Neural crest cell (in vitro differentiated cells): ENCODE measurements at regions not wholly inside any gene's neighbourhood (a gene's known extent, or its start where the extent isn't known, plus 50 kb on each side); places are given as distances from the start of the nearest gene placed in this dataset.

Source experiments
- DNase-seq: peaks from one replicate; pipeline ENCODE4 v3.0.0; 2021; ENCODE audit warnings: low read depth, mixed read lengths, low spot score
- H3K27ac Mint-ChIP-seq: one replicate; pipeline ENCODE4 v1.8.0; 2021; ENCODE audit warnings: mild to moderate bottlenecking, mixed read lengths; ENCODE audit not compliant: unreplicated experiment
- H3K27me3 Mint-ChIP-seq: 2 replicates; pipeline ENCODE4 v1.8.0; 2021; ENCODE audit warnings: low read depth, mild to moderate bottlenecking, mixed read lengths
- H3K36me3 Mint-ChIP-seq: 2 replicates; pipeline ENCODE4 v1.8.0; 2021; ENCODE audit warnings: low read depth, mild to moderate bottlenecking, mixed read lengths
- H3K4me1 Mint-ChIP-seq: 2 replicates; pipeline ENCODE4 v1.8.0; 2021; ENCODE audit warnings: mixed read lengths
- H3K4me3 Mint-ChIP-seq: one replicate; pipeline ENCODE4 v1.8.0; 2021; ENCODE audit warnings: mild to moderate bottlenecking, mixed read lengths
- H3K9me3 Mint-ChIP-seq: 2 replicates; pipeline ENCODE4 v1.8.0; 2021; ENCODE audit warnings: mixed read lengths
- CTCF ChIP-seq: fragments of 200-600 bp; sonication (generic); conservative IDR thresholded peaks from 2 replicates; pipeline ENCODE4 v1.5.0; 2021; ENCODE audit warnings: antibody characterized with exemption, mild to moderate bottlenecking

- TF ChIP-seq CTCF, result no peak
- H3K9me3 Mint-ChIP-seq, result peaks cover 2% of the 10 kb centered on the region
- no peak overlapping the region for H3K4me3 Mint-ChIP-seq
- no peaks in the 10 kb centered on the region for H3K36me3 Mint-ChIP-seq
- H3K4me1 Mint-ChIP-seq, result no peaks in the 10 kb centered on the region
- DNase-seq, result no peak
- H3K27me3 Mint-ChIP-seq, result peaks cover 5% of the 10 kb centered on the region
- H3K27ac Mint-ChIP-seq, result no peak overlapping the region
Measured at GRCh38 chr2:19442731-19443130, 84.3 kb upstream of the OSR1 start.

GRCh38 chr2:19439081-19439480 is 80.7 kb upstream of the OSR1 start:
- Mint-ChIP-seq H3K4me3 (no peak overlapping the region), H3K4me1 (no peaks in the 10 kb centered on the region)
- no peak for DNase-seq

GRCh38 chr2:19435815-19436214 is 77.4 kb upstream of the OSR1 start:
- Mint-ChIP-seq H3K27me3 (peaks cover 4% of the 10 kb centered on the region), H3K4me3 (no peak overlapping the region), H3K36me3 (no peaks in the 10 kb centered on the region), H3K4me1 (no peaks in the 10 kb centered on the region), H3K9me3 (no peaks in the 10 kb centered on the region), H3K27ac (no peak overlapping the region)
- no peak for DNase-seq
- TF ChIP-seq CTCF, result no peak

More at GRCh38 chr2:19439081-19439480, 80.7 kb upstream of the OSR1 start:
- H3K27ac Mint-ChIP-seq, result no peak overlapping the region
- peaks cover 2% of the 10 kb centered on the region for H3K9me3 Mint-ChIP-seq
- no peaks in the 10 kb centered on the region for H3K36me3 Mint-ChIP-seq
- peaks cover 4% of the 10 kb centered on the region for H3K27me3 Mint-ChIP-seq
- no peak for TF ChIP-seq CTCF

GRCh38 chr2:19434413-19434812 is 76.0 kb upstream of the OSR1 start:
- Mint-ChIP-seq H3K27me3 (peaks cover 4% of the 10 kb centered on the region), H3K9me3 (no peaks in the 10 kb centered on the region), H3K4me1 (no peaks in the 10 kb centered on the region), H3K4me3 (no peak overlapping the region), H3K36me3 (no peaks in the 10 kb centered on the region), H3K27ac (no peak overlapping the region)
- TF ChIP-seq CTCF, result no peak
- no peak for DNase-seq

- Mint-ChIP-seq H3K4me1 (peaks cover 5% of the 10 kb centered on the region), H3K27me3 (no peaks in the 10 kb centered on the region), H3K4me3 (no peak overlapping the region), H3K36me3 (no peaks in the 10 kb centered on the region), H3K9me3 (no peaks in the 10 kb centered on the region), H3K27ac (no peak overlapping the region)
- DNase-seq, result no peak
- TF ChIP-seq CTCF, result no peak
Measured at GRCh38 chr2:19426941-19427340, 68.5 kb upstream of the OSR1 start.

GRCh38 chr2:19426144-19426543 is 67.7 kb upstream of the OSR1 start:
- Mint-ChIP-seq H3K4me3 (no peak overlapping the region), H3K9me3 (no peaks in the 10 kb centered on the region), H3K4me1 (peaks cover 5% of the 10 kb centered on the region), H3K36me3 (no peaks in the 10 kb centered on the region), H3K27ac (no peak overlapping the region), H3K27me3 (no peaks in the 10 kb centered on the region)
- DNase-seq, result no peak
- TF ChIP-seq CTCF, result no peak
